CD8-positive, alpha-beta memory T cell (primary cell): ENCODE measurements at regions not wholly inside any gene's neighbourhood (a gene's known extent, or its start where the extent isn't known, plus 50 kb on each side); places are given as distances from the start of the nearest gene placed in this dataset.
"Not testable (repeated sequence)": the region's sequence is repeated elsewhere in the genome, so short reads cannot be mapped to it uniquely, and the experiment has no call there.

Source experiments
- CTCF ChIA-PET: fragments of 350-600 bp; sonication (Branson Sonifier 250); formaldehyde crosslinking; loops from one replicate; lab custom pipeline; 2021; ENCODE audit warnings: antibody characterized with exemption; lab: Charles Lee
- POLR2A ChIA-PET: fragments of 350-600 bp; sonication (Branson Sonifier 250); formaldehyde crosslinking; loops from one replicate; lab custom pipeline; 2021; ENCODE audit warnings: antibody characterized with exemption; lab: Charles Lee
- DNase-seq, 5 donors: peaks; one replicate each; pipeline versions ENCODE4 v3.0.0 to v3.0.0-alpha.2; 2020 to 2022; ENCODE audit warnings: mixed read lengths in 1 of 5
- H3K27ac ChIP-seq: one replicate; pipeline ENCODE4 v1.7.0; 2013; ENCODE audit warnings: low read depth, mild to moderate bottlenecking, low read length, moderate library complexity
- H3K27me3 ChIP-seq: 2 replicates; pipeline ENCODE4 v1.7.0; 2013; ENCODE audit warnings: low read length, mild to moderate bottlenecking; ENCODE audit not compliant: insufficient read depth, poor library complexity, severe bottlenecking
- H3K36me3 ChIP-seq: 2 replicates; pipeline ENCODE4 v1.7.0; 2013; ENCODE audit warnings: mild to moderate bottlenecking, low read length, moderate library complexity; ENCODE audit not compliant: insufficient read depth
- H3K4me1 ChIP-seq: 2 replicates; pipeline ENCODE4 v1.7.0; 2013; ENCODE audit warnings: mild to moderate bottlenecking, low read length, moderate library complexity; ENCODE audit not compliant: insufficient read depth
- H3K4me3 ChIP-seq: 2 replicates; pipeline ENCODE4 v1.7.0; 2013; ENCODE audit warnings: mild to moderate bottlenecking, low read length
- H3K9me3 ChIP-seq: 2 replicates; pipeline ENCODE4 v1.7.0; 2013; ENCODE audit warnings: mild to moderate bottlenecking, low read length
- H3K27ac Mint-ChIP-seq, 8 donors: one replicate each; pipeline ENCODE4 v1.8.0; 2020 to 2021; ENCODE audit warnings: mixed read lengths in 8 of 8, mild to moderate bottlenecking in 6 of 8, inconsistent platforms in 3 of 8, moderate library complexity in 3 of 8
- H3K27me3 Mint-ChIP-seq, 2 donors: one replicate each; pipeline ENCODE4 v1.8.0; 2020 to 2021; ENCODE audit warnings: mixed read lengths in 2 of 2, mild to moderate bottlenecking in 1 of 2, moderate library complexity in 1 of 2
- H3K36me3 Mint-ChIP-seq, 3 donors: one replicate each; pipeline ENCODE4 v1.8.0; 2020 to 2021; ENCODE audit warnings: mixed read lengths in 3 of 3, inconsistent platforms in 1 of 3, mild to moderate bottlenecking in 1 of 3
- H3K4me1 Mint-ChIP-seq, 3 donors: one replicate each; pipeline ENCODE4 v1.8.0; 2020 to 2021; ENCODE audit warnings: mixed read lengths in 3 of 3, inconsistent platforms in 1 of 3, mild to moderate bottlenecking in 1 of 3
- H3K4me3 Mint-ChIP-seq, 7 donors: one replicate each; pipeline ENCODE4 v1.8.0; 2020 to 2021; ENCODE audit warnings: mixed read lengths in 7 of 7, mild to moderate bottlenecking in 6 of 7, moderate library complexity in 4 of 7, inconsistent platforms in 2 of 7
- H3K9me3 Mint-ChIP-seq, 5 donors: one replicate each; pipeline ENCODE4 v1.8.0; 2020 to 2022; ENCODE audit warnings: mixed read lengths in 5 of 5, mild to moderate bottlenecking in 3 of 5, moderate library complexity in 2 of 5, inconsistent platforms in 1 of 5

GRCh38 chr17:30667657-30668359, 156.7 kb downstream of the CRLF3 start:
- H3K27me3 ChIP-seq, H3K4me1 Mint-ChIP-seq, CTCF ChIA-PET, H3K36me3 Mint-ChIP-seq, H3K27me3 Mint-ChIP-seq, H3K4me3 ChIP-seq, POLR2A ChIA-PET, H3K36me3 ChIP-seq, H3K9me3 ChIP-seq, H3K27ac Mint-ChIP-seq, H3K9me3 Mint-ChIP-seq, H3K27ac ChIP-seq, H3K4me1 ChIP-seq: not testable (repeated sequence)
- H3K4me3 Mint-ChIP-seq: peak overlapping the region in 5 of 7 donors; percentile 29 to 84 (median 52)
- peak in 1 of 5 donors; percentile 11 for DNase-seq

- H3K4me1 Mint-ChIP-seq, H3K27ac ChIP-seq, H3K4me1 ChIP-seq, H3K36me3 Mint-ChIP-seq, H3K9me3 Mint-ChIP-seq, POLR2A ChIA-PET, H3K9me3 ChIP-seq, H3K27me3 Mint-ChIP-seq, H3K4me3 ChIP-seq, H3K36me3 ChIP-seq, H3K27me3 ChIP-seq, CTCF ChIA-PET, DNase-seq: not testable (repeated sequence)
- Mint-ChIP-seq H3K4me3 (peak overlapping the region; percentile 32 to 83 (median 58)), H3K27ac (peak overlapping the region in 2 of 8 donors; percentile 14 to 37)
These were observed 157.4 kb downstream of the CRLF3 start for GRCh38 chr17:30666838-30667656.

- H3K9me3 ChIP-seq, H3K27me3 Mint-ChIP-seq, H3K4me1 ChIP-seq, POLR2A ChIA-PET, DNase-seq, H3K4me1 Mint-ChIP-seq, H3K4me3 Mint-ChIP-seq, H3K9me3 Mint-ChIP-seq, CTCF ChIA-PET, H3K27ac ChIP-seq, H3K4me3 ChIP-seq, H3K27ac Mint-ChIP-seq, H3K27me3 ChIP-seq, H3K36me3 Mint-ChIP-seq, H3K36me3 ChIP-seq: not testable (repeated sequence)
These were observed 160.6 kb downstream of the CRLF3 start for GRCh38 chr17:30663727-30664455.

DNA sequence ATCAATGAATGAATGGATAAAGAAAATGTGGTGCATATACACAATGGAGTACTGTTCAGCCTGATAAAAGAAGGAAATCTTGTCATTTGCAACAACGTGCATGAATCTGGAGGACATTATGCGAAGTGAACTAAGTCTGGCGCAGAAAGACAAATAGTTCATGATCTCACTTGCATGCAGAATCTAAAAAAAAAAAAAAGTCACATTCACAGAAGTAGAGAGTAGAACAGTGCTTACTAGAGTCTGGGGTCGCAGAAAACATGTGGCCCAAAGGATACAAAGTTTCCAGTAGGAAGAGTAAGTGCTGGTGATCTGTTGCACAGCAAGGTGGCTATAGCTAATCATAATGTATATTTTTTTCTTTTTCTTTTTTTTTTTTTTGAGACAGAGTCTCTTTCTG, 167.3 kb downstream of the CRLF3 start:
- H3K9me3 Mint-ChIP-seq, H3K36me3 Mint-ChIP-seq, H3K36me3 ChIP-seq, H3K4me3 Mint-ChIP-seq, H3K4me3 ChIP-seq, H3K27me3 ChIP-seq, DNase-seq, H3K27ac ChIP-seq, H3K27me3 Mint-ChIP-seq, CTCF ChIA-PET, H3K4me1 ChIP-seq, H3K4me1 Mint-ChIP-seq, H3K27ac Mint-ChIP-seq, POLR2A ChIA-PET, H3K9me3 ChIP-seq: not testable (repeated sequence)

GRCh38 chr17:30653038-30653437, 171.5 kb downstream of the CRLF3 start:
- H3K36me3 Mint-ChIP-seq, H3K27me3 Mint-ChIP-seq, H3K9me3 ChIP-seq, H3K4me1 Mint-ChIP-seq, H3K9me3 Mint-ChIP-seq, H3K27ac ChIP-seq, DNase-seq, POLR2A ChIA-PET, H3K4me1 ChIP-seq, H3K4me3 Mint-ChIP-seq, H3K27me3 ChIP-seq, H3K36me3 ChIP-seq, H3K4me3 ChIP-seq, CTCF ChIA-PET: not testable (repeated sequence)
- peak overlapping the region in 1 of 8 donors; percentile 9 for H3K27ac Mint-ChIP-seq

DNA sequence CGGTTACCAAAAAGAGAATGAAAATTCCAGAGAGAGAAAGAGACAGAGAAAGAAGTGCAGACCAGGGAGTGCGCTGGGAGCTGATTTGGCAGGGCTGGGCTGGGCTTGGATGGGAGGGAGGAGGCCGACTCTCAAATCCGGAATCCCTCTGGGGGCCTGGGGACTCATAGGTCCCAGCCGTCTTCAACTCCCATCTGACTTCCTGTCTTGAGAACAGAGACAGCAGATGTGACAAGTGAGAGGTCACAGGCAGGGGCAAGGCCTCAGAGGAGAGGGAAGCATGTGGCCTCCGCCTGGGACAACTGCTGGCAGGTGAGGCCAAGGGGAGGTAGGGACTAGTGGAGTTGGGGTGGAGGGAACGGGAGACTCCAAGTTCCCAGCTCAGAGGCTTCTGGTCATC, 172.9 kb downstream of the GOSR1 start:
- H3K36me3 Mint-ChIP-seq, H3K4me1 ChIP-seq, POLR2A ChIA-PET, H3K27me3 ChIP-seq, H3K27ac Mint-ChIP-seq, H3K27ac ChIP-seq, CTCF ChIA-PET, DNase-seq, H3K4me3 ChIP-seq, H3K4me1 Mint-ChIP-seq, H3K36me3 ChIP-seq, H3K9me3 Mint-ChIP-seq, H3K9me3 ChIP-seq, H3K4me3 Mint-ChIP-seq: not testable (repeated sequence)
- H3K27me3 Mint-ChIP-seq: peaks cover 8 to 11% of the 10 kb centered on the region in 2 donors

- H3K4me1 ChIP-seq, H3K4me3 ChIP-seq, H3K27ac Mint-ChIP-seq, H3K27me3 ChIP-seq, H3K9me3 Mint-ChIP-seq, H3K4me3 Mint-ChIP-seq, CTCF ChIA-PET, H3K4me1 Mint-ChIP-seq, H3K9me3 ChIP-seq, H3K27ac ChIP-seq, POLR2A ChIA-PET, H3K36me3 Mint-ChIP-seq, H3K36me3 ChIP-seq, DNase-seq: not testable (repeated sequence)
- peaks cover 9 to 11% of the 10 kb centered on the region in 2 donors for H3K27me3 Mint-ChIP-seq
These were observed 170.9 kb downstream of the GOSR1 start for GRCh38 chr17:30648015-30648620.

- peak in 1 of 5 donors; percentile 12 for DNase-seq
- H3K4me1 Mint-ChIP-seq, H3K9me3 ChIP-seq, POLR2A ChIA-PET, H3K4me1 ChIP-seq, H3K4me3 Mint-ChIP-seq, H3K27ac Mint-ChIP-seq, H3K4me3 ChIP-seq, H3K27me3 ChIP-seq, H3K9me3 Mint-ChIP-seq, H3K27ac ChIP-seq, CTCF ChIA-PET, H3K36me3 Mint-ChIP-seq, H3K36me3 ChIP-seq: not testable (repeated sequence)
- peaks cover 9 to 11% of the 10 kb centered on the region in 2 donors for H3K27me3 Mint-ChIP-seq
These were observed 168.7 kb downstream of the GOSR1 start for GRCh38 chr17:30645875-30646274.
